Stimulated activated naive CD8-positive, alpha-beta T cell treated with anti-CD3 and anti-CD28 coated beads, Interleukin-15, Interleukin-2, amounts not matched to agents 100 ng/mL and 50 ng/mL, for 24 hours (primary cell): ENCODE measurements at regions not wholly inside any gene's neighbourhood (a gene's known extent, or its start where the extent isn't known, plus 50 kb on each side); places are given as distances from the start of the nearest gene placed in this dataset.

Source experiments
- H3K27ac Mint-ChIP-seq: one replicate; pipeline ENCODE4 v1.8.0; 2021; ENCODE audit warnings: mild to moderate bottlenecking, mixed read lengths
- H3K27me3 Mint-ChIP-seq: one replicate; pipeline ENCODE4 v1.8.0; 2021; ENCODE audit warnings: mixed read lengths
- H3K36me3 Mint-ChIP-seq: one replicate; pipeline ENCODE4 v1.8.0; 2021; ENCODE audit warnings: low read depth, mixed read lengths
- H3K4me1 Mint-ChIP-seq: one replicate; pipeline ENCODE4 v1.8.0; 2021; ENCODE audit warnings: low read depth, mixed read lengths
- H3K4me3 Mint-ChIP-seq: one replicate; pipeline ENCODE4 v1.8.0; 2021; ENCODE audit warnings: mild to moderate bottlenecking, mixed read lengths
- H3K9me3 Mint-ChIP-seq: one replicate; pipeline ENCODE4 v1.8.0; 2021; ENCODE audit warnings: mixed read lengths

- Mint-ChIP-seq H3K27ac (no peak overlapping the region), H3K4me1 (no peaks in the 10 kb centered on the region), H3K27me3 (no peaks in the 10 kb centered on the region), H3K36me3 (no peaks in the 10 kb centered on the region), H3K9me3 (no peaks in the 10 kb centered on the region), H3K4me3 (no peak overlapping the region)
Observed at GRCh38 chrX:69221239-69222102, 56.2 kb upstream of the PJA1 start.

DNA sequence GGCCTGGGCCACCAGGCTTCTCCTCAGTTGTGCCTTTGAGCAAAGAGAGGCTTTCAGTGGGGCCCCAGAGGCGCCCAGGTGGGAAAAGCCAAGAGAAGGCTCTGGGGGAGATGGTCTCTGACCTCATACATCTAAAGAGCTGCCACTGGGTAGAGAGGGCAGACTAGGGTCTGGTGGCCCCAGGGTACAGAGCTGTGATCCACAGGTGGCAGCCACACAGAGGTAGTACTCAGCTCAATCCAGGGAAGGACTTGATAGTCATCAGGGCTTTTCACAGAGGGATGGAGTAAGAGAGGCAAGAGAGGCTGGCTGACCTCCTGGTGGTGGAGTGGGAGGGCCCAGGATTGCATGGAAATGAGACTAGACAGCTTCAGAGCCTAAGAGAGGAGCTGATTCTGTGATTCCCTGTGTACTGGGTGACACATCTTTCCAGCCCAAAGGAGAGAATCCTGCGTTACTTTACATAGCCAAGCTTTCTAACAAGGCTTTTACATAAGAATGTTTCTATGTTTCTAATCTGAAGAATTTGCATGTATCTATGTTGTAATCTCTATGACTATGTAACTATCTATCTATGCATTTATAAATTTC lies 53.2 kb upstream of the PJA1 start:
- no peaks in the 10 kb centered on the region for H3K27me3 Mint-ChIP-seq
- H3K9me3 Mint-ChIP-seq: no peaks in the 10 kb centered on the region
- no peak overlapping the region for H3K27ac Mint-ChIP-seq
- no peak overlapping the region for H3K4me3 Mint-ChIP-seq
- H3K36me3 Mint-ChIP-seq: no peaks in the 10 kb centered on the region
- no peaks in the 10 kb centered on the region for H3K4me1 Mint-ChIP-seq

DNA sequence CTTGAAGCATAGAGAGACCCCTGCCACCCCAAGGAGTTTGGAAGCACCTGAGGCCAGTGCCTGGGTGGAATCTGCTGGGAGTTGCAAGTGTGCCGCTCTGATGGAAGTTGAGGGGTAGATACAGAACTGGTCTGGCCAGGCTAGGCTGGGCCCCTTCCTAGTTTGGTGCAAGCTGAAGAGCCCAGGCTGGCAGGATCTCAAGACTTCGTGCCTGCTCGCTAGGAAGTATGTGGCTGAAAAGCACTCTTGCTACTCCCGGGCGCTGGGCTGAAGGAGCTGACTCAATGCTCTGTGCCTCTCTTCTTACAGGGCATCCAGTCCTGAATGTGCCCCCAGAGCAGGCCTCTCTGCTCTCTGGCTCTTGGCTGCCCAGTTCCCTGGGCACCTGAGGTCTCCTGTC lies 51.7 kb upstream of the PJA1 start:
- H3K27me3 Mint-ChIP-seq: no peaks in the 10 kb centered on the region
- no peaks in the 10 kb centered on the region for H3K4me1 Mint-ChIP-seq
- no peak overlapping the region for H3K4me3 Mint-ChIP-seq
- no peaks in the 10 kb centered on the region for H3K9me3 Mint-ChIP-seq
- no peaks in the 10 kb centered on the region for H3K36me3 Mint-ChIP-seq
- H3K27ac Mint-ChIP-seq: no peak overlapping the region

GRCh38 chrX:69216446-69216845 lies 51.2 kb upstream of the PJA1 start:
- no peak overlapping the region for H3K27ac Mint-ChIP-seq
- H3K27me3 Mint-ChIP-seq: no peaks in the 10 kb centered on the region
- no peaks in the 10 kb centered on the region for H3K4me1 Mint-ChIP-seq
- no peaks in the 10 kb centered on the region for H3K36me3 Mint-ChIP-seq
- H3K9me3 Mint-ChIP-seq: no peaks in the 10 kb centered on the region
- H3K4me3 Mint-ChIP-seq: no peak overlapping the region

DNA sequence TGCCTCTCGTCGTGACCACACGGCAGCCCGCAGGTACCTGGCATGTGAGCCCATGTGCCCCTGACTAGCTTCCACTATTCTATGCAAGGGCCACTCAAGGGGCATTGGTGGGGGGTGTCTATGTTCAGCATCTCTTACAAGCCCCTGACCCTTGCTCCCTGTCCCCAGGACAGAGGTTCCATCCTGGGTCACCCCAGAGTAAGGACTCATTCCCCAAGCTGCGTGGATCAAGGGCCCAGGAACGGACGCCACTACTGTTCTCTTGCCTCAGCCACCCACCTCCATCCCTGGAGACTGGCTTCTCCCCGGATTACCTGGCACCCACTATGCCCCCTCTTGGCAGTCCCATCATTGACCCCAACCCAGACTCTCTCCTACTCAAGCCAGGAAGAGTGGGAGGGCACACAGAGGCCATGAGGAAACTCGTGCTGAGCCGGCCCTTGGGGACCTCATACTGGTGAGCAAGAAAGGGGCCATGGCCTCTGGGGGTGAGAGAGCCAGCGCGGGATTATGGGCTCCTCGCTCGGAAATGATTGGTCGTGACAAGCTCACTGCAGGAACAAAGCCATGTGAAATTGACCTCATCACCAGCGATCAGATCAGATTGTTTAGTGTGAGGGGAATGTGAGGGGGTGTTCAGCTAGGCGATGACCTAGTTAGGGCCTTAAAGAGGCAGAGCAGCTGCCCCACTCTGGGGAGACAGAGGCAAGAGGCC lies 50.1 kb upstream of the PJA1 start:
- H3K9me3 Mint-ChIP-seq: no peaks in the 10 kb centered on the region
- H3K4me3 Mint-ChIP-seq: no peak overlapping the region
- H3K27ac Mint-ChIP-seq: no peak overlapping the region
- no peaks in the 10 kb centered on the region for H3K4me1 Mint-ChIP-seq
- H3K27me3 Mint-ChIP-seq: no peaks in the 10 kb centered on the region
- no peaks in the 10 kb centered on the region for H3K36me3 Mint-ChIP-seq
